Activated CD4-positive, alpha-beta T cell treated with anti-CD3 and anti-CD28 coated beads for 48 hours (primary cell): ENCODE measurements at regions not wholly inside any gene's neighbourhood (a gene's known extent, or its start where the extent isn't known, plus 50 kb on each side); places are given as distances from the start of the nearest gene placed in this dataset.

Source experiments
- DNase-seq: peaks from one replicate; pipeline ENCODE4 v3.0.0-alpha.2; 2020

DNA sequence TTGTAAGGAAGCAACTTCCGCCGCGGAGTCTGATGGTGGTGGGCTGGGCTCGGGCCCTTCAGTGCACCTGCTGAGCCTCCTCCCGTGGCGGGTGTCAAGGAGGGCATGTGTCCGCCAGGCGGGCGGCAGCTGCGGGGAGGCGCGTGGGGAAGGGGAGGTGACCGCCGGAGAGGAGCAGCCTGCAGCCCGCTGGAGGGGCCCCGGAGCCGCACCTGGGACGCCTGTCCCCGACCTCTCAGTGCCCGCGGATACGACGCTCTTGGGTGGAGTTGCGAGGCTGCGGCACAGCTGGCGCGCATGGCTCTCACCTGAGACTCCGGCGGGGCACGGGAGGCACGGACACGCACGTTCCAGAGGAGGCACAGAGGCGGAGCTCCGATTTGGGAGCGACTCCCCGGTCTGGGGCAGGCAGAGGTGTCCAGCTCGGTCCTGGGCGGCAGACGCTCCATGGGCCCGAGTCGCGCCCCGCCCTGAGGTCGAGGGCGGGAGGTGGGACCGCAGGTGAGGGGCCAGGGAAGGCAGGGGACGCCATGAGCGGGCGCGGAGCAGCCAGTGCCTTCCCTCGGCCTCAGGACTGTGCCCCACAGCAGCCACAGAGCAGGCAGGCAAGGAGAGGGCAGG lies 50.2 kb upstream of the PRR20G start:
- no peak for DNase-seq
